Spinal cord (tissue), 9 donors: ENCODE measurements at regions not wholly inside any gene's neighbourhood (a gene's known extent, or its start where the extent isn't known, plus 50 kb on each side); places are given as distances from the start of the nearest gene placed in this dataset.
"Not testable (repeated sequence)": the region's sequence is repeated elsewhere in the genome, so short reads cannot be mapped to it uniquely, and the experiment has no call there.

Experiments used
- DNase-seq, 6 donors: peaks; one replicate each; pipeline versions ENCODE4 v3.0.0 to v3.0.0-alpha.2; 2013 to 2015; ENCODE audit warnings: low spot score in 6 of 6, low read depth in 4 of 6
- H3K27ac ChIP-seq: one replicate; pipeline ENCODE4 v1.5.1; 2013; ENCODE audit warnings: low read depth, low read length, control low read depth
- H3K27me3 ChIP-seq: one replicate; pipeline ENCODE4 v1.6.1; 2013; ENCODE audit warnings: low read length; ENCODE audit not compliant: control insufficient read depth, insufficient read depth
- H3K36me3 ChIP-seq: one replicate; pipeline ENCODE4 v1.6.1; 2013; ENCODE audit warnings: low read length; ENCODE audit not compliant: control insufficient read depth, insufficient read depth
- H3K4me1 ChIP-seq: one replicate; pipeline ENCODE4 v1.6.1; 2013; ENCODE audit warnings: low read length; ENCODE audit not compliant: control insufficient read depth, insufficient read depth
- H3K4me3 ChIP-seq: one replicate; pipeline ENCODE4 v1.5.1; 2013; ENCODE audit warnings: low read depth, low read length, control low read depth
- H3K9me3 ChIP-seq: one replicate; pipeline ENCODE4 v1.6.1; 2013; ENCODE audit warnings: low read length; ENCODE audit not compliant: control insufficient read depth, insufficient read depth
- WGBS: methylation state at CpG from one replicate; pipeline ENCODE4 v1.1.5; 2013; ENCODE audit warnings: missing lambda C conversion rate; ENCODE audit not compliant: insufficient coverage; 5-methylcytosine and 5-hydroxymethylcytosine counted together
- donor health status: healthy.

DNA sequence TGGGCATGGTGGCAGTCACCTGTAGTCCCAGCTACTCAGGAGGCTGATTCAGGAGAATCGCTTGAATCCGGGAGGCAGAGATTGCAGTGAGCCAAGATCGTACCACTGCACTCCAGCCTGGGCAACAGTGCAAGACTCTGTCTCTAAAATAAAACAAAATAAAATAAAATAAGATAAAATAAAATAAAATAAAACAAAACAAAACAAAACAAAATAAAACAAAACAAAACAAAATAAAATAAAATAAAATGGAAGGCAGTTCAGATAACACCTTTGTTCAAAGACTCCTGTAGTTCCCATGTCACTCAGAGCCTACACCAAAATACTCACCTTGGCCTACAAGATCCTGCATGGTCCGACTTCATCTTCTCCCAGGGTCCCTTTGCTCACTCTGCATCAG, 61.3 kb downstream of the SYF2 start:
- WGBS = 100% methylated on average over 1 of the region's 4 CpGs
- not testable (repeated sequence) for H3K4me3 ChIP-seq, H3K36me3 ChIP-seq, DNase-seq, H3K9me3 ChIP-seq, H3K27me3 ChIP-seq, H3K27ac ChIP-seq
- H3K4me1 ChIP-seq = peaks cover 25% of the 10 kb centered on the region

DNA sequence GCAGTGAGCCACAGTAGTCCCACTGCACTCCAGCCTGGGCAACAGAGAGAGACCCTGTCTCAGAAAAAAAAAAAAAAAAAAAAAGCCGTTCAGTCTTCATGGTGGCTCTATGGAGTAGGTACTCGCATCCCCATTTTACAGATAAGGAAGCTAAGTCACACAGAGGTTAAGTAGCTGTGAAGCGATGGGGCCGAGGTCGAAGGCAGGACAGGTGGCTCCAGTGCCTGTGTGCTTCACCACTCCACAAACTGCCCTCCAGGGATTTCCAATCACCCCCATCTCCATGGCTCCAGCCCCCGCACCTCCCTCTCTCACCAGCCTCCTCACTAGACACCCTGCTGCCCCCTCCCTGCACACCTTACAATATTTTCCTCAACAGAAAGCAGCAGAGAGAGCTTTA, 61.9 kb downstream of the SYF2 start:
- no peaks in the 10 kb centered on the region for H3K36me3 ChIP-seq
- DNase-seq = no peak
- no peak overlapping the region for H3K27ac ChIP-seq
- no peaks in the 10 kb centered on the region for H3K27me3 ChIP-seq
- H3K9me3 ChIP-seq = no peaks in the 10 kb centered on the region
- H3K4me1 ChIP-seq = peaks cover 25% of the 10 kb centered on the region
- H3K4me3 ChIP-seq = no peak overlapping the region
- 100% methylated on average over 1 of the region's 6 CpGs for WGBS

DNA sequence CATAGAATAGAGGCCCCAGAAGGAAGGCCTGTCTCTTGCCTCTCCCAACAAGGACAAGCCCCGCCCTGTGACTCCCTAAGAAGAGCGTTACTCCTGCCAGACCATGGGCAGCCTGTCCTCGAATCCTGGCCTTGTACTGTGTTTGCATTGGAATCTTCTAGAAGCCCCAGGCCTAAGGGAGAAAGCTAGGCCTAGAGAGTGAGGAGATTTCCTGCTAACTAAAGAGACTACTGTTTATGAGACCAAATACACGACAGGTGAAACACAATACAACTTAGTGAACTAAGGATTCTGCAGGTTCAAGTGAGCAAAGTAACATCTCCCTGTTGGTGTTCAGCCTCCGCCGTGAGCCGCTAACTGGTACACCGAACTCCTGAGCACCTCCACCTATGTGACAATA, 62.7 kb downstream of the SYF2 start:
- DNase-seq = no peak
- Histone ChIP-seq H3K27me3 (no peaks in the 10 kb centered on the region), H3K36me3 (no peaks in the 10 kb centered on the region), H3K27ac (no peak overlapping the region), H3K4me1 (peaks cover 18% of the 10 kb centered on the region), H3K4me3 (no peak overlapping the region), H3K9me3 (no peaks in the 10 kb centered on the region)
- WGBS = 90% methylated on average over 6 of the region's 8 CpGs

DNA sequence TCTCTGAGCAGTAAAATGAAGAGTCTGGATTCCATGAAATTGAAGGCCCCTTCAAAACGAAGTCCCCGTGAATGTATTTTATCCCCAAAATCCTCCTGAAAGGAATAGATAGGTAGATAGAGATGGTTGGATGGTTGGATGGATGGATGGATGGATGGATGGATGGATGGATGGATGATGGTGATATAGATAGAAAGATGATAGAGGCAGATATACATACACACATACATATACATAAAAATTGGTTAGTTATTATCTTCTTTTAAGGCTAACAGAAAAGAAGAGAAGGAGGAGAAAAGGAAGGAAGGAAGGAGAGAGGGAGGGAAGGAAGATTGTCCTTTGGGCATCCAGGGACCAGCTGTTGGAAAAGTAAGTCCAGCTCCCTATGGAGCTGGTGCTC, 63.1 kb downstream of the SYF2 start:
- no peaks in the 10 kb centered on the region for H3K9me3 ChIP-seq
- H3K27me3 ChIP-seq = no peaks in the 10 kb centered on the region
- DNase-seq = no peak
- H3K4me3 ChIP-seq = no peak overlapping the region
- H3K4me1 ChIP-seq = peaks cover 18% of the 10 kb centered on the region
- no peaks in the 10 kb centered on the region for H3K36me3 ChIP-seq
- no peak overlapping the region for H3K27ac ChIP-seq
- WGBS = no CpG with 5 or more reads among the region's 2 CpGs

- Histone ChIP-seq H3K4me3 (no peak overlapping the region), H3K27ac (no peak overlapping the region), H3K4me1 (peaks cover 18% of the 10 kb centered on the region), H3K27me3 (no peaks in the 10 kb centered on the region), H3K9me3 (no peaks in the 10 kb centered on the region), H3K36me3 (no peaks in the 10 kb centered on the region)
- no peak for DNase-seq
- 48% methylated on average over 8 of the region's 11 CpGs for WGBS
Observed at GRCh38 chr1:25168193-25169071, 63.9 kb downstream of the SYF2 start.

- Histone ChIP-seq H3K36me3 (no peaks in the 10 kb centered on the region), H3K4me3 (no peak overlapping the region), H3K9me3 (no peaks in the 10 kb centered on the region), H3K27me3 (no peaks in the 10 kb centered on the region), H3K4me1 (peaks cover 18% of the 10 kb centered on the region), H3K27ac (no peak overlapping the region)
- peak in 4 of 6 donors; percentile 11 to 71 (median 40) for DNase-seq
- WGBS = 24% methylated on average over 14 of the region's 17 CpGs
Observed at GRCh38 chr1:25167269-25168192, 64.8 kb downstream of the SYF2 start.

GRCh38 chr1:25166847-25167246, 65.5 kb downstream of the SYF2 start:
- H3K4me3 ChIP-seq = no peak overlapping the region
- H3K4me1 ChIP-seq = peaks cover 18% of the 10 kb centered on the region
- no peak for DNase-seq
- WGBS = no CpG with 5 or more reads among the region's 4 CpGs
- H3K27ac ChIP-seq = no peak overlapping the region
- no peaks in the 10 kb centered on the region for H3K36me3 ChIP-seq
- H3K27me3 ChIP-seq = no peaks in the 10 kb centered on the region
- no peaks in the 10 kb centered on the region for H3K9me3 ChIP-seq

DNA sequence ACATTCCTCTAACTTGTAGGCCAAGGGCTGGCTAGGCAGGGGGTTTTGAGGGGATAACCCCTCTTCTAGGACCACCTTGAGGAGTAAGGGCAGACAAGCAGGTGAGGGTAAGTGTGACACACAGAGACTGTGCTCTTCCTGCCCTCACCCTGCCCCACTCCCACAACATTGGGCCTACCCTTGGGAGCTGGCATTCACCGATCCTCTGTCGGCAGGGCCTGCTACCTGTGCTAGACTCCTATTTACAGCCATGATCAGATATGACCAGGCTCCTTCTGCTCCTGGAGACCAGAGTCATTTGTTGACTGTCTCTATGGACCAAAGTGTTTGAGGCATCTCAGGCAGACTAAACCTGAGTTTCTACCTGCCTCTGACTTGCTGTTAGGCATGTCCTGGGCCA, 68.3 kb downstream of the SYF2 start:
- Histone ChIP-seq H3K27me3 (no peaks in the 10 kb centered on the region), H3K36me3 (no peaks in the 10 kb centered on the region), H3K9me3 (no peaks in the 10 kb centered on the region), H3K4me1 (peaks cover 18% of the 10 kb centered on the region), H3K27ac (no peak overlapping the region), H3K4me3 (no peak overlapping the region)
- DNase-seq = no peak
- 100% methylated on average over 1 of the region's 2 CpGs for WGBS

- H3K36me3 ChIP-seq = no peaks in the 10 kb centered on the region
- DNase-seq = no peak
- no peak overlapping the region for H3K4me3 ChIP-seq
- H3K4me1 ChIP-seq = peaks cover under 1% of the 10 kb centered on the region
- H3K27ac ChIP-seq = no peak overlapping the region
- no CpG with 5 or more reads among the region's 2 CpGs for WGBS
- H3K27me3 ChIP-seq = no peaks in the 10 kb centered on the region
- peaks cover 3% of the 10 kb centered on the region for H3K9me3 ChIP-seq
Observed at GRCh38 chr1:25161981-25162380, 70.3 kb downstream of the SYF2 start.
